ENCODE measurements at regions not wholly inside any gene's neighbourhood (a gene's known extent, or its start where the extent isn't known, plus 50 kb on each side); places are given as distances from the start of the nearest gene placed in this dataset.

DNA sequence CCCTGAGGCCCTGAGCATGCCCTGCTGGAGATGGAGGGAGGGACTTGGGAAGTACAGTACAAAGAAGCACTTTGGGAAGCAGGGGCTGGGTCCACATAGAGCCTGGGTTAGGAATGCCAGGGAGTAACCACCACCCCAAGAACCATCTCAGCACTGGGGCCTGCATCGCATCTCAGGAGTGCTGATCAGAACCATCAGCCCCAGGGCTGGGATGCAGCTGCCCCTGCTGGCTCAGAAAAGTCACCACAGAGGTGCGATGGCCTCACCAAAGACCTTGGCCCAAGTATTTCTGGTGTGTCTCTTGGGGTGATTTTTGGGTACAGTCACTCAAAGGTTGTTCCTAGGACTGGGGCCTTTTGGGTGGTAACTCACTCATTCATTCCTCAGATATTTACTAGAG, 236.8 kb upstream of the MVB12B start:
- DNase-seq (ENCODE audit: low read depth in 2 of 2): no peak

GRCh38 chr9:126093771-126094170, 232.9 kb upstream of the MVB12B start:
- no peak for DNase-seq (ENCODE audit: low read depth in 2 of 2)

DNA sequence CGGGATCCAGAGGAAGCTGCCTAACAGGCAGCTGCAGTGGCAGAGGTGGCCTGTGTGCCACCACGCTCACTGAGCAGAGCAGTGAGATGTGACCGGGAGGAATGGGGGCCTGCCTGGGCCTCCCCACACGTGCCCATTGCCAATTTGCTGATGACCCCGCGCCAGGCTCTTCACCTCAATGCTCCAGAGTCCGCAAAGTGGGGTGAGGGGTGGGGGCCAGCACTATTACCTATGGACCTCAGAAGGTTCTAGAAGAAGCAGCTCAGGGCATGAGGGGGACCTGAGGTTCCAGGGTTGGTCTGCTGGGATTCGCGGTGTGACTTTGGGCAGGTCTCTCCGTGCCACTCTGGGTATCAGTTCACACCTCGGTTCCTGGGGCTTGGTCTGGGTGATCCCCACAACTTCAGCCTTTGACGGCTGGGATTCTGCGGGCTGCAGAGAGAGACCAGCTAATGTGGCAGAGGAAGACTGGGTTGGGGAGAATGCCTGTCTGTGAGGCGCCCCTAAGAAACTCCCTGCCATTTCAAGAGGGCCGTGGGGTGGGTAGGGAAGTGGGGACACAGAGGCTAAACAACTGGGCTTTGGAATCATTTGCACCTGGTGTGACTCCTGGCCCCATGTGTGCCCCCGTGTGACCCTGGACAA, 231.0 kb upstream of the MVB12B start:
- DNase-seq (ENCODE audit: low read depth in 2 of 2): no peak

GRCh38 chr9:126096340-126096739, 230.3 kb upstream of the MVB12B start:
- no peak for DNase-seq (ENCODE audit: low read depth in 2 of 2)

- no peak for DNase-seq (ENCODE audit: low read depth in 2 of 2)
Measured at GRCh38 chr9:126097679-126098078, 228.9 kb upstream of the MVB12B start.

GRCh38 chr9:126106404-126106803, 220.2 kb upstream of the MVB12B start:
- no peak for DNase-seq (ENCODE audit: low read depth in 2 of 2)

- DNase-seq (ENCODE audit: low read depth in 2 of 2): no peak
Measured at GRCh38 chr9:126107693-126108092, 218.9 kb upstream of the MVB12B start.

DNA sequence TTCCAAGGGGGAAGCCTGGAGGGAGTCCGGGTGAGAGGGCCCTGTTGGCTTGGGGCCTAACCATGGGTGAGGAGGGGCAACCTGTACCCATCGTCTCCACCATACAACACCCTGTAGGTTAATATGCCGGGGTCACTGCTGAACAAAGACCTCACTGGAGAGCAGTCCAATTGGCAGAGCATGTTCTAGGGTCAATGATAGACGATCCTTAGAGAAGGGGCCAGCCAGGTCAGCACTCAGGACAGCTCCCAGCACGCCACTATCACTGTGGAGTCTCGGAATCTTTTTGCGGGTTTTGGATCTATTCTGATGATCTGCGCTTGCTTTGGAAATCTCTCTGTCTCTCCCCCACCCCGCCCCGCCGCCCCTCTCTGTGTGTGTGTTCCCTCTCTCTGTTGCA, 218.4 kb upstream of the MVB12B start:
- no peak for DNase-seq (ENCODE audit: low read depth in 2 of 2)

DNA sequence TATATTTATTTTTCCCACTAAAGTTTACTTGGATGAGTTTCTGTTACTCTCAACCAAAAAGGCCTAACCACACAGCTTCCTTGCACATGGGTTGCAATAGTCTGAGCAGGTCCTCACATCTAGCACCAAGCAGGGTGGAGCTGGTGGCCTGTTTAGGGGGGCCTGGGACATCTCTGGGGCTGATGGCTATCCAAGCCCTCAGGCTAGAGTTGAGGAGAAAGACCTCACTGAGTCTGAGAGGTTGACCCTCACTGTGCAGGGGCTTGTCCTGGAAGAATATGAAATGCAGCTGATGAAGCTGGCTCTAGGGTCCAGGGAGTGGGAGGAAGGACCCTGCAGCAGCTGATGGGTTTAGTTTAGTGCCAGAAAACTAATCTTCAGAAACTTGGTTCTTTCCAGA, 217.1 kb upstream of the MVB12B start:
- DNase-seq (ENCODE audit: low read depth in 2 of 2): no peak

DNA sequence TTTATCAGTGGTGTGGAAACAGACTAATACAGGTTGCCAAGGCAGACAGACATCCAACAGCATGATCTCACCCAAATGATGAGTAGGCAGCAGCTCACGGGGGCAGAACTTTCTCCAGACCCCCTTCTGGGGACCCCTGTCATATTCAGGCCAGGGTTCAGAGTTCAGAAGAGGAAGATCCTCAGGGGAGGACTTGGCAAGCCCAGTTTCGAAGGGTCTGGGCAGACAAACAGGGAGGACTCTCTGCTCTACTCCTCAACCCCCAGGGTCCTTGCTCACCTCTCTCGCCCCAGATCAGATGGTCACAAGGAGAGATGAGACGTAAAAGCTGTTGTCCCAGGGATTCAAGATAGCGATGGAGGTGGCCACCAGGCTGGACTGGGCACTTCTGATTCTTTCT, 215.1 kb upstream of the MVB12B start:
- DNase-seq (ENCODE audit: low read depth in 2 of 2): no peak

GRCh38 chr9:126112135-126112720, 214.4 kb upstream of the MVB12B start:
- no peak for DNase-seq (ENCODE audit: low read depth in 2 of 2)

GRCh38 chr9:126113176-126113575, 213.5 kb upstream of the MVB12B start:
- no peak for DNase-seq (ENCODE audit: low read depth in 2 of 2)

- DNase-seq (ENCODE audit: low read depth in 2 of 2): no peak
Measured at GRCh38 chr9:126113756-126114408, 212.7 kb upstream of the MVB12B start.

- DNase-seq (ENCODE audit: low read depth in 2 of 2): no peak
Measured at GRCh38 chr9:126114409-126114760, 212.2 kb upstream of the MVB12B start.

DNA sequence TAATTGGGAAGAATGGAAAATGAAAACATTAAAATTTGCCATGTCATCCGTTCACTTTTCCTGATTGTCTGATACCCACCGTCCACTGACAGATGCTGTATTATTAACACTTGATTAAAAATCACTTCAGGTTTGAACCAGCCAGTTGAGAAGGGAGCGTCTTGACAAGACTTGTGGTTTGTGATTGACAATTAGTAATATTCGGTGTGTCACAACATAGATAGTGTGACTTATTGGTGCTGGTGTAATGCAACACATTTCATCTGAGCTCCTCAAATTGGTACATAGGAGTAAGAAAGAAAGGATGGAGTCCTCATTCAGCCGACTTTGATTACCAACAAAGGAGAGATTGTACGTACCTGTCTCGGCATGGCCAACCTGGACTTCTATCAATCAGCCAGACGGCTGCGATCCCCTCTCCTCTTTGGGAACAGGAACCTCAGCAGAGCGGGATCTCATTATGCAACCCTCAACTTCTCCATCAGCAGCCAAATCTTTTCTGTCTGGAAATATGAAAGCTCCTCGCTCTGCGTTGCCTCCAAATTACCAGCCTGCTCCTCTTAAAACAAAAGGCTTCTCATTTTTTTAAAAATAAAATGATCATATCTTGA, 211.7 kb upstream of the MVB12B start:
- no peak for DNase-seq (ENCODE audit: low read depth in 2 of 2)

DNA sequence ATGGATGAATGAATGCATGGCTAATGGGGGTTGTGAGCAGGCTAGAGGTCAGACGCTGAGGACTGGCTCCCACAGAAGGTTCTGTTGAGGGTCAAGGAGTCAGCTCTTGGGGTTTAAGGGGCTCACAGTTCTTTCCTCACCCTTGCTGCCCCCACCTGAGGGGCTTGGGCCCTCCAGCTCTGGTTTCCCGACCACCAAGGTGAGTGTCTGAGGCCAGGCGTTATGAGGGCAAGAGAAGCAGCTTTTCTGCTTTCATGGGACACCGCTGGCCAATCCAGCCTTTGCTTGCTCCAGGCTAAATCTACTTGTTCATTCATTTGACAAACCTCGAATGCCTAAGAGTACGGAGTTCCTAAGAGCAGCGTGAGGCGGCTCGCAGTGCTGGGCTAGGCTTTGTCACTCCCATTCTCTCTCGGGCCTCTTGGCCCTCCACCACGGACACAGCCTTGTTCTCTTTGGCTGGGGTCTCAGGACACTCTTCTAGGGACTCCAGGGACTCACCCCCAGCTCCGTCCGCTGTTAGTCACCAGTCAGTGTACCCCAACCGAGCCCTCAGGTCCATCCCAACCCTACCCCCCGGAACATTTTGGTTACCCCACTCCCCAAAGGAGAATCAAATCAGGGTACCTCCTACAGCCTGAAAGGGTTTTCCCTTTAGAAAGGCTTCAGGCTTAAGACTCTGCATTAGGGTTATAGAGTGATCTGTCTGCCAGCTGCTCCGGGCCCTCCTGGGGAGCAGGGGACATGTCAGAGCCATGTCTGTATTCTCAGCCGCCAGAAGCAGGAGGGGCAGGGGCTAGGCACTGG, 210.1 kb upstream of the MVB12B start:
- no peak for DNase-seq (ENCODE audit: low read depth in 2 of 2)

DNA sequence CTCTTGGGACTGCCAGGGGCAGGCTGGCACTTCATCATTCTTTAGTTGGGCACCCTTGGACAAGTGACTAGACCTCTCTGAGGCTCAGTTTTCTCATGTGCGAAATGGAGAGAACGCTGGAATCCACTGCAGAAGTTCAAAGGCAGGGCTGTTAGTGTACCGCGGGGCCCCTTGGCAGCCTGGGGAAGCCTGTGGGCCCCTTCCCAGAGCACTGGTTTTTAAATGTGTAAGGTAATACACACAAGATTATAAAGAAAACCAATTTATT, 209.5 kb upstream of the MVB12B start:
- DNase-seq (ENCODE audit: low read depth in 2 of 2): no peak

- no peak for DNase-seq (ENCODE audit: low read depth in 2 of 2)
Measured at GRCh38 chr9:126117631-126118030, 209.0 kb upstream of the MVB12B start.

DNA sequence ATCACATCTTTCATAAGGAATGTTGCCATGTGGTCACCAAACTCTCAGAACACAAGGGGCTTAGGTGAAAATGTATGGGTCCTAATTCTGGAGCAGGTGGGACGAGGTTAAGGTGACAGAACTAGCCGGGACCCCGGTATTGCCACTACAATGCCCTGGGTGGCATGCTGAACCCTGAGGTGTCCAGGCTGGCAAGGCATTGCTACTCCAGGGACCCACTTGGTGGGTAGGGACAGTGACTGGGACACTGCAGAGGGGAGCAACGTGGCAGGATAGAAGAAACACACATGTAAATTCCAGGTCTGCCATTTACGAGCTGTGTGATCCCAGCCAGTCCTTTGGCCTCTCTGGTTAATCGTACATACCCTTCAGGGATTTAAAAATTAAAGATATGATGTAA, 206.9 kb upstream of the MVB12B start:
- DNase-seq (ENCODE audit: low read depth in 2 of 2): no peak

DNA sequence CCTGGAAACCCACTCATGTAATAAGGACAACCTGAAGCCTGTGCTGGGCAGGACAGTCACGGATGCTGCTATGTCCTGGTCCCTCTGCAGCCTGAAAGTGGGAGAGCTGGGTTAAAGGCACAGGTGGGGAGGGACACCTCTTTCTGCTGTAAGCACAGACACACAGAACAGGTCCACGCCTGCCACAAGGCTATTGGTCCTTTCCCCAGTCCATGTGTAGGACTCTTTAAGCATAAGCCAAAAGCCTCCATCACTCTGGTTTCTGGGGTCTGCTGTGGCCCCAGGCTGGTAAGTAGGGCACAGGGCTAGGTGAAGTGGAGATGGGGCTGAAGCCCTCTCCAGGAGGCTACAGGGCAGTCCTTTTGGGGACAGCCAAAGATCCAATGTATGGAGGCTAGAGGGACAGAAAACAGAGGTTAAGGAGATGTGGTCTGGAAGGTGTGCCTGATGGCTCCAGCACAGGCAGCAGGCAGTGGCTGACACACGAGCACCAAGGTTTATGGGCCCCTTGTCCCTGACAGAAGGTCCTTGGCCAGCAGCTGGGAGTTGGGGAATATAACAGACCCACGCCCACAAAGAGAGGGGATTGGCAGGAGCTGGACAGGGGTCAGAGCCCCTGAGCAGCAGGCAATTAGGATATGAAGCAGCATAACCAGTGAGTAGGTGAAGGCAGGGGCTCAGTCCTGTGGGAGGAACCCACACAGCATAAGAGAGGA, 203.6 kb upstream of the MVB12B start:
- no peak for DNase-seq (ENCODE audit: low read depth in 2 of 2)

DNA sequence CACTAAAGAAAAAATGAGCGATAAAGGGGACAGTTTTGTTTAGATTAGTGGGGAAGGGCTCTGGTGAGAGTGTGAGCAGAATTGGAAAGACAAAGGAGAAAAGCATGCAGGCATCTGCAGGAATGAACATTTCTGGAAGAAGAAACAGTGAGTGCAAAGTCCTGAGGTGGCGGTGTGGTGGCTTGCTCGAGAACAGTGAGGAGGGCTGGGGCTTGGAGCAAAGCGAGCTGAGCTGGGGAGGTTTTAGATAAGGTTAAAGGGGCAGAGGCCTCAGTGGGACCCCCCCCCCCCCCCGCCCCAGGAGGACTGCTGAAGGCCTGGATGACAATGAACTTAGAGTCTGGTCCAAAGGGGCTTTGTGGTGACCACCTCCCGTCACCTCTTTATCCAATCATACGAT, 202.7 kb upstream of the MVB12B start:
- no peak for DNase-seq (ENCODE audit: low read depth in 2 of 2)

- no peak for DNase-seq (ENCODE audit: low read depth in 2 of 2)
Measured at GRCh38 chr9:126125177-126125576, 201.5 kb upstream of the MVB12B start.

All from stimulated activated CD4-positive, alpha-beta T cell treated with anti-CD3 and anti-CD28 coated beads, Interleukin-12 subunit alpha, Interleukin-12 subunit beta, amount 100 ng/mL, for 24 hours (primary cell).